ENCODE measurements at regions not wholly inside any gene's neighbourhood (a gene's known extent, or its start where the extent isn't known, plus 50 kb on each side); places are given as distances from the start of the nearest gene placed in this dataset.

DNA sequence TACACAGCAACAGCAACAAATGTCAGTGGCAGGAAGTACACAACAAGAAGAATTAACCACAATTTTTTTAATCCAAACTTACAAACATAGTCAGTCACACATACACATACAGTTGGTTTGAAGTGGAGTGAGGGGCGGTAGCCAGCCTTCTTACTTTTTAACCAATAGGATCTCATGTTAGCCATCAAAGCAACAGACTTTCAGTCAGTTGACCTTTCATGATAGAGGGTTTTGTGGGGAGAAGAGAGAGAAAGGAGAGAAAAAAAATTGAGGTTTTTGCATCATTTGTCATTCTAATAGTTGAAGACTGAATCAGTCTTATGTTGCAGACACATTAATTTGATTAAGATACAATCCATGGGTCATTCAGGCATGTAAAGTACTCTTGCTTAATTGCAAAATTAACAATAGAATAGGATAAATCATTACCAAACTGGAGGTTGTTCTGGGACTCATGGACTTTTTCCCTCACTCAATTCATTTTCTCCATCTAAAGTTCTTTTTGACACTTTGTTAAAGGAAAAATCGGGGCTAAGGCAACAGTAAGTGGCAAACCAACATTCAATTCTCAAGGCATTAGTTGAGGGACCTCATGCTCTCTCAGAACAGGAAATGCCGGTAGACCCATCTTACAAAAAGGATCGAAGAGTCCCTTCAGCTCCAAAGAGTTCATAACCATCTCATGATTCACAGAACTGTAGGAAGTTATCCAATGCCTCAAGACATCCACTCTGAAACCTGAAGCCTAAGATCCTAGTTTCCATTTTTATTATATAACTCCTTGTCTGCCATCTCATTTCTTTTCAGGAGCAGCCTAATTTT, 159.5 kb upstream of the LPP start:
- H3K9me3 ChIP-seq (replicated peaks; ENCODE audit: control insufficient read depth, insufficient read depth, low read length): no peaks in the 10 kb centered on the region
- dilution Hi-C loops (cut with MboI; ENCODE audit: extremely low pct_ligation_motif_present, low sequenced_read_pairs): no loop called here
- no peaks in the 10 kb centered on the region for H3K4me1 ChIP-seq (ENCODE audit: control insufficient read depth, extremely low read depth, insufficient read depth, low read length)
- no peaks in the 10 kb centered on the region for H4K20me1 ChIP-seq (replicated peaks; ENCODE audit: control insufficient read depth, extremely low read depth, insufficient read depth, low read length)
- no peaks in the 10 kb centered on the region for H3K36me3 ChIP-seq (ENCODE audit: control insufficient read depth in 2 of 2, extremely low read depth in 1 of 2, insufficient read depth in 2 of 2, low read length in 2 of 2)
- intact Hi-C loops (cut with micrococcal nuclease): no loop called here
- no TSS peak for BruUV-seq (replicated peaks)
- H3K9me1 ChIP-seq (replicated peaks; ENCODE audit: control insufficient read depth, extremely low read depth, insufficient read depth, low read length): no peaks in the 10 kb centered on the region
- POLR2A ChIA-PET: no interaction called here
- H3K27ac ChIP-seq (ENCODE audit: insufficient read depth, low read depth, low read length): no peak overlapping the region
- no peak overlapping the region for H3K4me2 ChIP-seq (ENCODE audit: insufficient read depth, low read length)
- DNase-seq (ENCODE audit: low read depth, low spot score) (no peak), FAIRE-seq (no peak)
- H2AFZ ChIP-seq (ENCODE audit: low read depth, low read length): no peak overlapping the region
- H3K4me3 ChIP-seq (replicated peaks in 1 of 3; ENCODE audit: insufficient read depth in 1 of 3, low read depth in 1 of 3, low read length in 3 of 3): no peak overlapping the region
- no peak overlapping the region for H3K9ac ChIP-seq (replicated peaks; ENCODE audit: extremely low read depth, insufficient read depth, low read length)
- TF ChIP-seq POLR2A (IDR thresholded peaks at IDR 0.05; ENCODE audit: low read depth, low read length) (no peak), EZH2 (IDR thresholded peaks at IDR 0.05; ENCODE audit: borderline replicate concordance, low read depth, low read length, severe bottlenecking) (no peak)
- no peaks in the 10 kb centered on the region for H3K79me2 ChIP-seq (ENCODE audit: control insufficient read depth, insufficient read depth, low read length)
- CTCF ChIA-PET: no interaction called here
- H3K27me3 ChIP-seq (ENCODE audit: control insufficient read depth in 2 of 2, insufficient read depth in 2 of 2, low read length in 2 of 2): no peaks in the 10 kb centered on the region

DNA sequence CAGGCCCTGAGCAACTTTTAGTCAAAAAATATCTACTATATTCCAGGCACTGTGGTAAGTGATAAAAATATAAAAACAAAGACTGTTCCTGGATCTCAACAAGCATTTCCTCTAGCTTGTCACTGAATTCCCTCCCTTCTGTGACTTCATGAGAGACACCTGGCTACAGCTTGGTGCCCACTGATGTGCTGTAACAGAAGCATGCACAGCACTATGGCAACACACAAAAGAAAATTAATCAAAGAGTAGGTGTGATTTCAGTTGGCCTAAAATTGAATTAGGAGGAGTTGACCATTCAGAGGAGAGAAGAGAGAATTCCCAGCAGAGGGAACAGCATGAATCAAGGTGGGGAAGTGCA, 158.9 kb upstream of the LPP start:
- H2AFZ ChIP-seq (ENCODE audit: low read depth, low read length): no peak overlapping the region

More for the DNA sequence above, 158.9 kb upstream of the LPP start:
- Histone ChIP-seq H3K36me3 (ENCODE audit: control insufficient read depth in 2 of 2, extremely low read depth in 1 of 2, insufficient read depth in 2 of 2, low read length in 2 of 2) (no peaks in the 10 kb centered on the region), H3K27me3 (ENCODE audit: control insufficient read depth in 2 of 2, insufficient read depth in 2 of 2, low read length in 2 of 2) (no peaks in the 10 kb centered on the region), H3K27ac (ENCODE audit: insufficient read depth, low read depth, low read length) (no peak overlapping the region), H3K4me2 (ENCODE audit: insufficient read depth, low read length) (no peak overlapping the region), H3K9ac (replicated peaks; ENCODE audit: extremely low read depth, insufficient read depth, low read length) (no peak overlapping the region), H3K4me1 (ENCODE audit: control insufficient read depth, extremely low read depth, insufficient read depth, low read length) (peaks cover 4% of the 10 kb centered on the region), H3K9me1 (replicated peaks; ENCODE audit: control insufficient read depth, extremely low read depth, insufficient read depth, low read length) (no peaks in the 10 kb centered on the region), H3K9me3 (replicated peaks; ENCODE audit: control insufficient read depth, insufficient read depth, low read length) (no peaks in the 10 kb centered on the region), H3K79me2 (ENCODE audit: control insufficient read depth, insufficient read depth, low read length) (no peaks in the 10 kb centered on the region), H3K4me3 (replicated peaks in 1 of 3; ENCODE audit: insufficient read depth in 1 of 3, low read depth in 1 of 3, low read length in 3 of 3) (no peak overlapping the region), H4K20me1 (replicated peaks; ENCODE audit: control insufficient read depth, extremely low read depth, insufficient read depth, low read length) (no peaks in the 10 kb centered on the region)
- ChIA-PET CTCF (no interaction called here), POLR2A (no interaction called here)
- intact Hi-C loops (cut with micrococcal nuclease) (no loop called here), dilution Hi-C loops (cut with MboI; ENCODE audit: extremely low pct_ligation_motif_present, low sequenced_read_pairs) (no loop called here)
- TF ChIP-seq JUN (IDR thresholded peaks at IDR 0.05; ENCODE audit: borderline replicate concordance, insufficient read depth, insufficient read length, low read depth): no peak
- TF ChIP-seq POLR2AphosphoS5 (IDR thresholded peaks at IDR 0.05; ENCODE audit: insufficient read depth, low read depth, low read length): no peak
- no peak for TF ChIP-seq MYC (IDR thresholded peaks at IDR 0.05; ENCODE audit: low read depth, low read length)
- TF ChIP-seq FOS (IDR thresholded peaks at IDR 0.05; ENCODE audit: borderline replicate concordance, insufficient read depth, low read length): no peak
- no peak for TF ChIP-seq EZH2 (IDR thresholded peaks at IDR 0.05; ENCODE audit: borderline replicate concordance, low read depth, low read length, severe bottlenecking)
- TF ChIP-seq POLR2A (IDR thresholded peaks at IDR 0.05; ENCODE audit: low read depth, low read length): no peak
- TF ChIP-seq, protein P1, sequence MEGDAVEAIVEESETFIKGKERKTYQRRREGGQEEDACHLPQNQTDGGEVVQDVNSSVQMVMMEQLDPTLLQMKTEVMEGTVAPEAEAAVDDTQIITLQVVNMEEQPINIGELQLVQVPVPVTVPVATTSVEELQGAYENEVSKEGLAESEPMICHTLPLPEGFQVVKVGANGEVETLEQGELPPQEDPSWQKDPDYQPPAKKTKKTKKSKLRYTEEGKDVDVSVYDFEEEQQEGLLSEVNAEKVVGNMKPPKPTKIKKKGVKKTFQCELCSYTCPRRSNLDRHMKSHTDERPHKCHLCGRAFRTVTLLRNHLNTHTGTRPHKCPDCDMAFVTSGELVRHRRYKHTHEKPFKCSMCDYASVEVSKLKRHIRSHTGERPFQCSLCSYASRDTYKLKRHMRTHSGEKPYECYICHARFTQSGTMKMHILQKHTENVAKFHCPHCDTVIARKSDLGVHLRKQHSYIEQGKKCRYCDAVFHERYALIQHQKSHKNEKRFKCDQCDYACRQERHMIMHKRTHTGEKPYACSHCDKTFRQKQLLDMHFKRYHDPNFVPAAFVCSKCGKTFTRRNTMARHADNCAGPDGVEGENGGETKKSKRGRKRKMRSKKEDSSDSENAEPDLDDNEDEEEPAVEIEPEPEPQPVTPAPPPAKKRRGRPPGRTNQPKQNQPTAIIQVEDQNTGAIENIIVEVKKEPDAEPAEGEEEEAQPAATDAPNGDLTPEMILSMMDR (IDR thresholded peaks at IDR 0.05; ENCODE audit: extremely low read depth in 1 of 2, insufficient read depth in 1 of 2, low read depth in 1 of 2, low read length in 2 of 2): no peak
- TF ChIP-seq, protein P2, sequence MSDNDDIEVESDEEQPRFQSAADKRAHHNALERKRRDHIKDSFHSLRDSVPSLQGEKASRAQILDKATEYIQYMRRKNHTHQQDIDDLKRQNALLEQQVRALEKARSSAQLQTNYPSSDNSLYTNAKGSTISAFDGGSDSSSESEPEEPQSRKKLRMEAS (IDR thresholded peaks at IDR 0.05; ENCODE audit: insufficient read depth, insufficient read length): no peak
- no peak for TF ChIP-seq GATA2 (IDR thresholded peaks at IDR 0.05; ENCODE audit: insufficient read depth, insufficient read length, low read depth, low read length)
- DNase-seq (ENCODE audit: low read depth, low spot score) (no peak), FAIRE-seq (no peak)
- BruUV-seq (replicated peaks): no TSS peak
